OCI-LY3 (cell line): ENCODE measurements at regions not wholly inside any gene's neighbourhood (a gene's known extent, or its start where the extent isn't known, plus 50 kb on each side); places are given as distances from the start of the nearest gene placed in this dataset.

Experiments
- CTCF ChIP-seq: fragments of 200-600, 300-600 bp; sonication (generic); IDR thresholded peaks from 2 replicates; pipeline ENCODE4 v1.5.1; 2014; ENCODE audit warnings: antibody characterized with exemption, low read length, low read depth
- EZH2phosphoT487 ChIP-seq: fragments of 200-600 bp; shearing (Covaris generic); IDR thresholded peaks from 2 replicates; pipeline ENCODE4 v1.6.1; 2018; ENCODE audit warnings: antibody characterized with exemption, mixed run types, low read depth

GRCh38 chr15:37375519-37375918, 275.2 kb upstream of the MEIS2 start:
- TF ChIP-seq CTCF (no peak), EZH2phosphoT487 (no peak)
